Panc1 (cell line): ENCODE measurements at regions not wholly inside any gene's neighbourhood (a gene's known extent, or its start where the extent isn't known, plus 50 kb on each side); places are given as distances from the start of the nearest gene placed in this dataset.

Experiments used
- ATAC-seq: fragments of 200-7000 bp; cut with Tn5 transposase; 2 replicates; pipeline ENCODE4 v1.9.1; 2020; ENCODE audit warnings: mild to moderate bottlenecking, moderate library complexity
- BruUV-seq: library from RNA; stranded (reverse); fragments of 400-500 nt; replicated peaks from 2 replicates; lab custom pipeline; 2021; lab: Mats Ljungman, UMichigan
- CTCF ChIA-PET: fragments of 300-600 bp; sonication (Branson Sonifier 250); formaldehyde crosslinking; loops from one replicate; lab custom pipeline; 2022; ENCODE audit warnings: antibody characterized with exemption; lab: Charles Lee
- POLR2A ChIA-PET: fragments of 300-600 bp; sonication (Branson Sonifier 250); formaldehyde crosslinking; loops from one replicate; lab custom pipeline; 2022; ENCODE audit warnings: antibody characterized with exemption; lab: Charles Lee
- DNase-seq: peaks from one replicate; pipeline ENCODE4 v3.0.0-alpha.2; 2010; ENCODE audit warnings: low read depth, low spot score
- H3K27ac ChIP-seq: 2 replicates; pipeline ENCODE4 v1.5.1; 2011; ENCODE audit warnings: mild to moderate bottlenecking, low read length, inconsistent platforms
- H3K27me3 ChIP-seq: fragments of 200-500 bp; sonication (Bioruptor generic); 2 replicates; pipeline ENCODE4 v1.6.0; 2014; ENCODE audit warnings: low read length, inconsistent platforms; ENCODE audit not compliant: control insufficient read depth, insufficient read depth
- H3K36me3 ChIP-seq: fragments of 200-500 bp; sonication (Bioruptor generic); 2 replicates; pipeline ENCODE4 v1.5.1; 2014; ENCODE audit warnings: inconsistent platforms, mild to moderate bottlenecking, low read length, moderate library complexity; ENCODE audit not compliant: control insufficient read depth, insufficient read depth
- H3K4me1 ChIP-seq: 2 replicates; pipeline ENCODE4 v1.5.1; 2011; ENCODE audit warnings: inconsistent platforms, mild to moderate bottlenecking, low read length, moderate library complexity; ENCODE audit not compliant: control insufficient read depth, insufficient read depth
- H3K4me3 ChIP-seq, 2 experiments: 2 replicates each; pipeline ENCODE4 v1.5.1; 2011 to 2012; ENCODE audit warnings: low read depth in 2 of 2, low read length in 2 of 2, mild to moderate bottlenecking in 2 of 2, inconsistent platforms in 1 of 2, moderate library complexity in 1 of 2
- H3K9me3 ChIP-seq: fragments of 200-500 bp; sonication (Bioruptor generic); 2 replicates; pipeline ENCODE4 v1.5.1; 2014; ENCODE audit warnings: low read depth, mild to moderate bottlenecking, inconsistent platforms, low read length, moderate library complexity; ENCODE audit not compliant: control insufficient read depth, insufficient read depth
- CTCF ChIP-seq: fragments of 450-650 bp; IDR thresholded peaks from 2 replicates; pipeline ENCODE4 v1.5.1; 2017; ENCODE audit warnings: mild to moderate bottlenecking
- POLR2AphosphoS5 ChIP-seq: IDR thresholded peaks from 2 replicates; pipeline ENCODE4 v1.6.1; 2012; ENCODE audit warnings: mild to moderate bottlenecking, low read depth, low read length, moderate library complexity
- REST ChIP-seq, 2 experiments: IDR thresholded peaks; 2 replicates each; pipeline ENCODE4 v1.6.1; 2011 to 2012; ENCODE audit warnings: low read depth in 2 of 2, control low read depth in 1 of 2, low read length in 1 of 2, mild to moderate bottlenecking in 1 of 2, moderate library complexity in 1 of 2; ENCODE audit not compliant: insufficient read depth in 1 of 2
- SIN3A ChIP-seq: IDR thresholded peaks from 2 replicates; pipeline ENCODE4 v1.6.1; 2012; ENCODE audit warnings: low read depth, mild to moderate bottlenecking, low read length, moderate library complexity, borderline replicate concordance; ENCODE audit not compliant: insufficient read depth
- TCF7L2 ChIP-seq: IDR thresholded peaks from 2 replicates; pipeline ENCODE4 v1.6.1; 2011; ENCODE audit warnings: mild to moderate bottlenecking, low read depth, low read length, inconsistent platforms
- in situ Hi-C: cut with HindIII; loops from 2 replicates; pipeline ENCODE4 v1.10.0; 2016; ENCODE audit warnings: low sequenced_read_pairs, low pct_unique_long_range_greater_than_20kb
- intact Hi-C: fragments of 100-400 bp; cut with micrococcal nuclease; formaldehyde crosslinking; loops from one replicate; pipeline ENCODE4 v1.10.0; 2022; ENCODE audit not compliant: unreplicated experiment

GRCh38 chr2:166613226-166613625 is 119.2 kb upstream of the SCN7A start:
- ATAC-seq (no peak), DNase-seq (no peak)
- H3K4me1 ChIP-seq, result no peaks in the 10 kb centered on the region
- no peak overlapping the region for H3K27ac ChIP-seq
- no peak for TF ChIP-seq REST (IDR thresholded peaks at IDR 0.05; ENCODE audit: insufficient read depth in 1 of 2, low read depth in 2 of 2, low read length in 1 of 2)
- TF ChIP-seq POLR2AphosphoS5, result no peak
- no peak for TF ChIP-seq SIN3A
- ChIA-PET POLR2A (interaction anchor here (0.7 kb wide), 1 partner anchor 1965 kb away, joined by 4 read pairs; no protein-coding TSS in a partner anchor), CTCF (no interaction called here)
- no peaks in the 10 kb centered on the region for H3K9me3 ChIP-seq
- H3K27me3 ChIP-seq, result no peaks in the 10 kb centered on the region
- in situ Hi-C loops (no loop called here), intact Hi-C loops (no loop called here)
- no TSS peak for BruUV-seq
- H3K36me3 ChIP-seq, result no peaks in the 10 kb centered on the region
- no peak overlapping the region for H3K4me3 ChIP-seq

- no peak overlapping the region for H3K4me3 ChIP-seq
- ATAC-seq (no peak), DNase-seq (no peak)
- CTCF ChIA-PET, result no interaction called here
- no peaks in the 10 kb centered on the region for H3K4me1 ChIP-seq
- H3K36me3 ChIP-seq, result no peaks in the 10 kb centered on the region
- H3K27ac ChIP-seq, result no peak overlapping the region
- TF ChIP-seq TCF7L2 (no peak), CTCF (no peak), POLR2AphosphoS5 (no peak), SIN3A (no peak), REST (IDR thresholded peaks at IDR 0.05; ENCODE audit: insufficient read depth in 1 of 2, low read depth in 2 of 2, low read length in 1 of 2) (no peak)
- in situ Hi-C loops (no loop called here), intact Hi-C loops (no loop called here)
- no TSS peak for BruUV-seq
- no peaks in the 10 kb centered on the region for H3K9me3 ChIP-seq
- POLR2A ChIA-PET, result no interaction called here
- no peaks in the 10 kb centered on the region for H3K27me3 ChIP-seq
Measured at GRCh38 chr2:166612214-166612613, 118.2 kb upstream of the SCN7A start.
